PC-9 (cell line): ENCODE measurements at regions not wholly inside any gene's neighbourhood (a gene's known extent, or its start where the extent isn't known, plus 50 kb on each side); places are given as distances from the start of the nearest gene placed in this dataset.

Experiments
- CTCF ChIP-seq: fragments of 200-600 bp; sonication (generic); conservative IDR thresholded peaks from 2 replicates; pipeline ENCODE4 v1.6.1; 2017; ENCODE audit warnings: mixed run types, antibody characterized with exemption, mild to moderate bottlenecking, moderate library complexity
- EZH2 ChIP-seq: fragments of 200-600 bp; sonication (generic); IDR thresholded peaks from 2 replicates; pipeline ENCODE4 v1.8.0; 2017; ENCODE audit warnings: antibody characterized with exemption, low read depth

- no peak for TF ChIP-seq CTCF
- TF ChIP-seq EZH2: no peak
Measured at GRCh38 chr6:76220805-76221204, 148.3 kb upstream of the IMPG1 start.
